IPS-NIHi7 (cell line): ENCODE measurements at regions not wholly inside any gene's neighbourhood (a gene's known extent, or its start where the extent isn't known, plus 50 kb on each side); places are given as distances from the start of the nearest gene placed in this dataset.
A peak's percentile ranks its signal among the peaks of the same experiment; 100 is the strongest.

Source experiments
- DNase-seq: peaks from one replicate; pipeline ENCODE4 v3.0.0; 2012; ENCODE audit warnings: mixed read lengths; ENCODE audit errors: extremely low spot score

- no peak for DNase-seq
These were observed 68.6 kb upstream of the TBCA start for GRCh38 chr5:77844623-77845323.

DNA sequence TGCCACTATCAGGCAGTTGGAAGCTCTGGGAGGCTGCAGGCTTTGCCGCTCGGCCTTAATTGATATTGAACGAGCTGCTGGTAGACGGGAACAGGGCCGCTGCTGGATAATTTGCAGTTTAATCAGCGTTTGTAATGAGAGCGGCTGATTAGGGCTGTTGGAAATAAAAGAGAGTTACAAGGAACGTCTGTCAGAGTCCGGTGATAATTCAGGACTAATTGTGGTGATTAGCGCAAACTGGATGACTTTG lies 68.2 kb upstream of the TBCA start:
- no peak for DNase-seq

DNA sequence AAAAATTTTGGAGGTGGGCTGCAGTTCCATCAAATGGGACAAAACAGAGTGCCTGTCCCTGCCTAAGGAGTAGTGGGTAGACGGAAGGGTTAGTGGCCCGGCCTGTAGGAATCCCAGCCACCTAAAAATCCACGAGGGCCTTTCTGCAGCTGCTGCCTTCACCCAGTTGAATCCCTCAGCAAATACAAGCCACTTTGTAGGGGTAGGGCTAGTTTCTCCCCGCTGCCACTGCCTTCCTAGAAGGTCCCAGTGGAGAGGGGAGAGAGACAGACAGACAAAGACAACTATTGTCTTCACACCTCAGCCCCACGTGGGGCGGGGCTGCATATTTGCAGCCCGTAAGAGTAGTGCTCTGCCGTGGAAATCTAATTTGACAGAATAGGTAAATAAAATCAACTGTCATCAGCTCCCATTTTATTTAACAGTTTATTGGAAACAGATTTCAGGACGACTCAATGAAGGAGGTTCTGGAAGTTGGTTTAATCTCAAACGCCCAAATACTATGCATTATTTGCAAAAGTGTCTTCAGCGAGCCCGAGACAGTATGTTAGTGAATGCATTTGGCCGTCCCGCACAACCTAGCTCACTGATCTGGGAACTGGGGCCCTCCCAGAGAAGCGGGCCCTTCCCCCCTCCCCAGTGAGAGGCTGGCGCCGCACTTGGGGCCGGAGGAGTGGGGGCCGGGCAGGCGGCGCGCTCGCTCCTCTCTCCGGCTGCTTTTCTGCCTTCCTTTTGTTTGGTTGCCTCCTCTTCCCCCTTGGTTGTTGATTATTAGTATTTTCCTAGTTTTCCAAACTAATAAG lies 67.6 kb upstream of the TBCA start:
- DNase-seq = peak; percentile 59

DNA sequence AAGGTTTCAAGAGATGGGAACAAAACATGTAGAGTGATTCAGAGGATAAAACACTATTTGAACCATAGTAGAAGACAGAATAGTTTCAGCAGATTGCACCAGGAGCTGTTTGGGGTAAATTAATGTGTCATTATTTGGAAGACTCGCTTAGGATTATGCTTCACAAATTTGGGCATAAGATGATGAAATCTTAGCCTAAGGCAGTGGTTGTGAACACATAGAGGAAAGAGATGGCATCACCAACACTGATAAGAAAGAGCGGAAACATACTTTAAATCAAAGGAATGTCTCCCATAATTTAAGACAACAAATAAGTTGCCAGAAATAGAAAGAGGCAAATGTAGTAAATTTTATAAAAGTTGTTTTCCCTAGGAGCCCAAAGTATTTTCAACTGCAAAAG lies 66.1 kb upstream of the TBCA start:
- DNase-seq = no peak

GRCh38 chr5:77841616-77842015 lies 65.5 kb upstream of the TBCA start:
- no peak for DNase-seq

- DNase-seq = no peak
These were observed 64.8 kb upstream of the TBCA start for GRCh38 chr5:77840930-77841329.

DNA sequence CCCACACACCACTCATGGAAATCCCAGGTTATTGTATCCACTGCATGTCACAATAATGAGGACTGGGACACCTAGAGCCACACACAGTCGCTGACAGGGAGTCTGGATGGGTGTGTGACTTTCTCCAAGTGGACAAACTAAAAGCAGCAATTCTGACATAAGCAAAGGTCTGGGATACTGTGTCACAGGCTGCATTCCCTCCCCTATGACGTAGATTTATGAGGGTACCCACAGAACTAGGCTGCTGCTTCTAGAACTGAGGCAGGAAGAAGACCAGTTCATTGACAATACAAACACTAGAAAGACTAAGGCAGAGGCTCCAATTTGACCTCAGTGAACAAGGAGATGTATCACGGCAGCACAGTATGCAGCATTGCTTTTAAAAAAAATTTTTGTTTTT lies 63.6 kb upstream of the TBCA start:
- DNase-seq = no peak

- DNase-seq = no peak
These were observed 56.8 kb upstream of the TBCA start for GRCh38 chr5:77832938-77833337.

DNA sequence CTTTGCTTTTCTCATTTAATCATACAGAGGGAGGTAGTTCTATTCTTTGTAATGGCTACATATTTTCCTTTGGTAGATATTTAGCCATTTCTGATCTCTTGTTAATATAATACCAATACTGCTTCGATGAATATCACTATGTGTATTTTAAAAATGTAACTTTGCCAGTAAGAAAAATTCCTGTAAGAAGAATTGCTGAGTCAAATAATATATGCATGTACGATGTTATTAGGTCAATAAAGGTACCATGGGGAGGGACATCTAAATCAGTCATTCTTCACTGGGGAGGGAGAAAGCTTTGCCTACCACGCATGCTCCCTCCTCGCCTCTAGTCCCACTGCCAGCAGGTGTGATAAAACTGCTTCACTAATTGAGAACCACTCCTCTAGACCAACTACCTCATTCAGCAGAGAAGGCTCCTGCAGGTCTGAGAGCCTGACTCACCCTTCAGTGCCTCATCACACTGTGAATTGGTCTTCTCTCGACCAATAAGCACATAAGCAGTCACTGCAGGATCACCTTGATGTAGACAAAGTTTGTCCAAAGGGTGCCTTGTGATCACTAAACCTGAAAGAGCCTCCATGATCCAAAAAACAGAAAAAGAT lies 56.1 kb upstream of the TBCA start:
- peak; percentile 22 for DNase-seq

GRCh38 chr5:77828445-77828844 lies 52.3 kb upstream of the TBCA start:
- no peak for DNase-seq
